C4-2B (cell line): ENCODE measurements at regions not wholly inside any gene's neighbourhood (a gene's known extent, or its start where the extent isn't known, plus 50 kb on each side); places are given as distances from the start of the nearest gene placed in this dataset.

Experiments used
- ZFX ChIP-seq: fragments of 450-650 bp; IDR thresholded peaks from 2 replicates; pipeline ENCODE4 v1.6.1; 2017
- TF ChIP-seq, protein P1 (sequence below): fragments of 450-650 bp; conservative IDR thresholded peaks from 2 replicates; pipeline ENCODE4 v1.5.1; 2017; ENCODE audit warnings: mild to moderate bottlenecking

DNA sequence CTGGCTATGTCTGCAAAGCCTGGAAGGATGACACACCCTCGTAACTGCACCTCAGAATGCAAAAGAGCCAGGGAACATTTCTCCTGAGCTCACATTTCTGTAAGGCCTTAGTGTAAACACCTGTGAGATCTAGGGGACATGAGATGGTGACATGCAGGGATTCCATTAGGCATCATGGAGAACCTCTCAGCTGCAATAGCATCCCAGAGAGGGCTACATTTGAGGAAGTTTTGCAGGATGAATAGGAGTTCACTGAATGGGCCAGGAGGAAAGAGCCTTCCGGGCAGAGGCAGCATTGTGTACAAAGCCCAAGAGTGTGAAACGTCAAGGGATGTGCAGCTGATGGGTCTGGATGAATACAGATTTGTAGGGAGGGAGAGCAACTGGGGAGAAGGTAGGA, 223.0 kb upstream of the RPL38 start:
- TF ChIP-seq, protein P1, sequence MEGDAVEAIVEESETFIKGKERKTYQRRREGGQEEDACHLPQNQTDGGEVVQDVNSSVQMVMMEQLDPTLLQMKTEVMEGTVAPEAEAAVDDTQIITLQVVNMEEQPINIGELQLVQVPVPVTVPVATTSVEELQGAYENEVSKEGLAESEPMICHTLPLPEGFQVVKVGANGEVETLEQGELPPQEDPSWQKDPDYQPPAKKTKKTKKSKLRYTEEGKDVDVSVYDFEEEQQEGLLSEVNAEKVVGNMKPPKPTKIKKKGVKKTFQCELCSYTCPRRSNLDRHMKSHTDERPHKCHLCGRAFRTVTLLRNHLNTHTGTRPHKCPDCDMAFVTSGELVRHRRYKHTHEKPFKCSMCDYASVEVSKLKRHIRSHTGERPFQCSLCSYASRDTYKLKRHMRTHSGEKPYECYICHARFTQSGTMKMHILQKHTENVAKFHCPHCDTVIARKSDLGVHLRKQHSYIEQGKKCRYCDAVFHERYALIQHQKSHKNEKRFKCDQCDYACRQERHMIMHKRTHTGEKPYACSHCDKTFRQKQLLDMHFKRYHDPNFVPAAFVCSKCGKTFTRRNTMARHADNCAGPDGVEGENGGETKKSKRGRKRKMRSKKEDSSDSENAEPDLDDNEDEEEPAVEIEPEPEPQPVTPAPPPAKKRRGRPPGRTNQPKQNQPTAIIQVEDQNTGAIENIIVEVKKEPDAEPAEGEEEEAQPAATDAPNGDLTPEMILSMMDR = no peak
- TF ChIP-seq ZFX = no peak
